Neural cell (in vitro differentiated cells): ENCODE measurements at regions not wholly inside any gene's neighbourhood (a gene's known extent, or its start where the extent isn't known, plus 50 kb on each side); places are given as distances from the start of the nearest gene placed in this dataset.

Source experiments
- H2AFZ ChIP-seq: fragments of 200-600, 300-800 bp; sonication (generic), shearing (Covaris generic); 2 replicates; pipeline ENCODE4 v1.6.0; 2014; ENCODE audit warnings: low read depth, mild to moderate bottlenecking, antibody characterized with exemption, low read length, moderate library complexity
- H3F3A ChIP-seq: fragments of 200-600 bp; shearing (Covaris generic); 2 replicates; pipeline ENCODE4 v1.6.1; 2016; ENCODE audit warnings: mild to moderate bottlenecking, moderate library complexity, mixed read lengths, antibody characterized with exemption, low read length; ENCODE audit not compliant: insufficient read depth, poor library complexity, severe bottlenecking
- H3K27ac ChIP-seq: fragments of 200-600, 300-800 bp; sonication (generic), shearing (Covaris generic); 2 replicates; pipeline ENCODE4 v1.5.1; 2014; ENCODE audit warnings: mild to moderate bottlenecking, low read length, moderate library complexity
- H3K27me3 ChIP-seq: fragments of 300-800, 200-600 bp; sonication (generic), shearing (Covaris generic); 2 replicates; pipeline ENCODE4 v1.6.0; 2014; ENCODE audit warnings: mild to moderate bottlenecking, low read depth, low read length, moderate library complexity; ENCODE audit not compliant: insufficient read depth
- H3K36me3 ChIP-seq: fragments of 300-800, 200-600 bp; sonication (generic), shearing (Covaris generic); 2 replicates; pipeline ENCODE4 v1.5.1; 2014; ENCODE audit warnings: mild to moderate bottlenecking, antibody characterized with exemption, low read length, moderate library complexity; ENCODE audit not compliant: insufficient read depth
- H3K4me2 ChIP-seq: fragments of 300-800, 200-600 bp; sonication (generic), shearing (Covaris generic); 2 replicates; pipeline ENCODE4 v1.6.0; 2014; ENCODE audit warnings: mild to moderate bottlenecking, low read length
- H3K4me3 ChIP-seq: fragments of 300-800, 200-600 bp; sonication (generic), shearing (Covaris generic); 2 replicates; pipeline ENCODE4 v1.5.1; 2014; ENCODE audit warnings: mild to moderate bottlenecking, low read length, moderate library complexity
- H3K79me2 ChIP-seq: fragments of 200-600 bp; shearing (Covaris generic); replicated peaks from 2 replicates; pipeline ENCODE4 v1.6.0; 2014; ENCODE audit warnings: mild to moderate bottlenecking, low read length, moderate library complexity; ENCODE audit not compliant: insufficient read depth
- H3K9ac ChIP-seq: fragments of 300-800, 200-600 bp; sonication (generic), shearing (Covaris generic); 2 replicates; pipeline ENCODE4 v1.6.1; 2016; ENCODE audit warnings: mild to moderate bottlenecking, low read length, mixed read lengths
- H3K9me2 ChIP-seq: fragments of 200-600 bp; shearing (Covaris generic); 2 replicates; pipeline ENCODE4 v1.6.1; 2016; ENCODE audit warnings: mild to moderate bottlenecking, low read length, mixed read lengths; ENCODE audit not compliant: insufficient read depth
- H3K9me3 ChIP-seq: fragments of 200-600, 300-800 bp; sonication (generic), shearing (Covaris generic); 2 replicates; pipeline ENCODE4 v1.6.1; 2016; ENCODE audit warnings: mild to moderate bottlenecking, mixed run types, low read length, moderate library complexity, mixed read lengths
- H4K20me1 ChIP-seq: fragments of 200-600 bp; shearing (Covaris generic); 2 replicates; pipeline ENCODE4 v1.6.1; 2016; ENCODE audit warnings: mild to moderate bottlenecking, mixed run types; ENCODE audit not compliant: insufficient read depth
- CTCF ChIP-seq: fragments of 450-650 bp; IDR thresholded peaks from 2 replicates; pipeline ENCODE4 v1.5.1; 2014; ENCODE audit warnings: antibody characterized with exemption, mild to moderate bottlenecking, moderate library complexity; ENCODE audit not compliant: poor library complexity, severe bottlenecking
- EP300 ChIP-seq: fragments of 450-650 bp; conservative IDR thresholded peaks from 2 replicates; pipeline ENCODE4 v1.6.1; 2014; ENCODE audit warnings: antibody characterized with exemption, mild to moderate bottlenecking, moderate library complexity; ENCODE audit not compliant: poor library complexity, severe bottlenecking
- EZH2 ChIP-seq: fragments of 200-600, 300-800 bp; shearing (Covaris generic), sonication (generic); IDR thresholded peaks from 2 replicates; pipeline ENCODE4 v1.6.1; 2014; ENCODE audit warnings: antibody characterized with exemption, low read length, borderline replicate concordance, mild to moderate bottlenecking; ENCODE audit not compliant: insufficient read depth, poor library complexity, severe bottlenecking
- MXI1 ChIP-seq: fragments of 450-650 bp; conservative IDR thresholded peaks from 2 replicates; pipeline ENCODE4 v1.6.1; 2014; ENCODE audit warnings: antibody characterized with exemption, mild to moderate bottlenecking; ENCODE audit not compliant: poor library complexity, severe bottlenecking
- POLR2AphosphoS5 ChIP-seq: IDR thresholded peaks from 2 replicates; pipeline ENCODE4 v1.6.1; 2012
- RAD21 ChIP-seq: fragments of 450-650 bp; conservative IDR thresholded peaks from 2 replicates; pipeline ENCODE4 v1.6.1; 2014; ENCODE audit warnings: antibody characterized with exemption, mild to moderate bottlenecking, moderate library complexity
- REST ChIP-seq: IDR thresholded peaks from 2 replicates; pipeline ENCODE4 v1.6.1; 2012; ENCODE audit warnings: borderline replicate concordance
- SMC3 ChIP-seq: fragments of 450-650 bp; conservative IDR thresholded peaks from 2 replicates; pipeline ENCODE4 v1.6.1; 2014; ENCODE audit warnings: antibody characterized with exemption, mild to moderate bottlenecking, moderate library complexity; ENCODE audit not compliant: poor library complexity
- TAF1 ChIP-seq: IDR thresholded peaks from 2 replicates; pipeline ENCODE4 v1.6.1; 2012; ENCODE audit warnings: low read depth

- H3F3A ChIP-seq = no peaks in the 10 kb centered on the region
- H3K9me2 ChIP-seq = no peaks in the 10 kb centered on the region
- TF ChIP-seq EZH2 (no peak), CTCF (no peak), EP300 (no peak), REST (no peak), POLR2AphosphoS5 (no peak), TAF1 (no peak), MXI1 (no peak), RAD21 (no peak), SMC3 (no peak)
- H3K9me3 ChIP-seq = no peaks in the 10 kb centered on the region
- no peak overlapping the region for H3K4me3 ChIP-seq
- no peaks in the 10 kb centered on the region for H3K79me2 ChIP-seq
- H3K27ac ChIP-seq = no peak overlapping the region
- H3K27me3 ChIP-seq = no peaks in the 10 kb centered on the region
- no peak overlapping the region for H2AFZ ChIP-seq
- H3K4me2 ChIP-seq = no peak overlapping the region
- no peak overlapping the region for H3K9ac ChIP-seq
- no peaks in the 10 kb centered on the region for H4K20me1 ChIP-seq
- H3K36me3 ChIP-seq = no peaks in the 10 kb centered on the region
These were observed 476.9 kb upstream of the SLIT2 start for GRCh38 chr4:19774690-19775256.

- Histone ChIP-seq H2AFZ (no peak overlapping the region), H3K9me3 (no peaks in the 10 kb centered on the region), H3K79me2 (no peaks in the 10 kb centered on the region), H3K27ac (no peak overlapping the region), H3K27me3 (no peaks in the 10 kb centered on the region), H3K4me3 (no peak overlapping the region), H3K4me2 (no peak overlapping the region), H3K9me2 (no peaks in the 10 kb centered on the region), H3F3A (no peaks in the 10 kb centered on the region), H3K36me3 (no peaks in the 10 kb centered on the region), H4K20me1 (no peaks in the 10 kb centered on the region), H3K9ac (no peak overlapping the region)
- TF ChIP-seq CTCF (no peak), REST (no peak), EP300 (no peak), SMC3 (no peak)
These were observed 479.1 kb upstream of the SLIT2 start for GRCh38 chr4:19772581-19772980.
